ENCODE measurements at regions not wholly inside any gene's neighbourhood (a gene's known extent, or its start where the extent isn't known, plus 50 kb on each side); places are given as distances from the start of the nearest gene placed in this dataset.

GRCh38 chr6:133637874-133638273 is 251.0 kb upstream of the TCF21 start:
- H3K27ac ChIP-seq (ENCODE audit: insufficient read depth, low read length), result peak overlapping the region; percentile 93
- CTCF ChIA-PET, result no interaction called here
- H3K14ac ChIP-seq (replicated peaks; ENCODE audit: low read depth, low read length), result peak overlapping the region; percentile 97

More at GRCh38 chr6:133637874-133638273, 251.0 kb upstream of the TCF21 start:
- Histone ChIP-seq H2BK20ac (ENCODE audit: low read depth, low read length) (peak overlapping the region; percentile 99), H2BK5ac (ENCODE audit: low read depth, low read length, poor library complexity, severe bottlenecking) (peak overlapping the region; percentile 96), H3K4ac (ENCODE audit: low read depth, low read length) (peak overlapping the region; percentile 98), H3K27me3 (ENCODE audit: control insufficient read depth, insufficient read depth, low read length) (no peaks in the 10 kb centered on the region), H2BK15ac (ENCODE audit: low read depth, low read length) (peak overlapping the region; percentile 98; the same call in 2 of the 3 replicates), H4K5ac (ENCODE audit: low read depth, low read length) (peak overlapping the region; percentile 76), H2BK120ac (ENCODE audit: low read depth, low read length) (peak overlapping the region; percentile 98), H3K56ac (ENCODE audit: extremely low read depth, insufficient read depth, low read length) (peak overlapping the region; percentile 42), H4K20me1 (ENCODE audit: insufficient read depth, low read length) (no peaks in the 10 kb centered on the region), H3K9ac (ENCODE audit: low read depth, low read length) (peak overlapping the region; percentile 72), H2AK5ac (ENCODE audit: low read depth, low read length) (peak overlapping the region; percentile 100), H3K9me3 (ENCODE audit: control insufficient read depth, insufficient read depth, low read length) (peaks cover 4% of the 10 kb centered on the region; the same call in 1 of the 2 replicates), H3K18ac (ENCODE audit: low read depth, low read length) (peak overlapping the region; percentile 93), H4K8ac (ENCODE audit: low read depth in 2 of 2, low read length in 2 of 2) (peak overlapping the region; percentile 87 to 96), H3K23ac (ENCODE audit: low read depth, low read length) (peak overlapping the region; percentile 70), H4K91ac (ENCODE audit: insufficient read depth, low read depth, low read length) (peak overlapping the region; percentile 97), H3K79me1 (ENCODE audit: low read depth in 1 of 2, low read length in 2 of 2) (no peaks in the 10 kb centered on the region; a peak in 1 of 4 replicates), H2AK9ac (replicated peaks; ENCODE audit: low read depth, low read length, poor library complexity) (peak overlapping the region; percentile 44), H3K36me3 (ENCODE audit: control insufficient read depth, insufficient read depth, low read length) (no peaks in the 10 kb centered on the region), H3K4me2 (ENCODE audit: low read depth, low read length) (no peak overlapping the region), H2AFZ (replicated peaks; ENCODE audit: low read length, poor library complexity) (peak overlapping the region; percentile 12), H3K4me1 (ENCODE audit: control insufficient read depth, insufficient read depth, low read length) (peaks cover 23% of the 10 kb centered on the region), H3K4me3 (ENCODE audit: insufficient read depth, low read depth, low read length) (no peak overlapping the region), H3K9me1 (ENCODE audit: insufficient read depth, low read length) (peaks cover 13% of the 10 kb centered on the region)
- POLR2A ChIA-PET (ENCODE audit: unreplicated experiment), result no interaction called here
- DNase-seq (no peak), ATAC-seq (ENCODE audit: low read depth) (no peak)
- in situ Hi-C loops (cut with MboI; ENCODE audit: low sequenced_read_pairs) (no loop called here), dilution Hi-C loops (cut with HindIII; ENCODE audit: low sequenced_read_pairs, unreplicated experiment) (no loop called here), intact Hi-C loops (cut with micrococcal nuclease) (no loop called here)
- no peak for TF ChIP-seq RCOR1 (IDR thresholded peaks at IDR 0.05; ENCODE audit: insufficient replicate concordance, low read length)
- TF ChIP-seq RAD21 (IDR thresholded peaks at IDR 0.05; ENCODE audit: low read length), result no peak
- TF ChIP-seq ELK1 (IDR thresholded peaks at IDR 0.05; ENCODE audit: borderline replicate concordance, low read depth, low read length), result no peak
- WGBS, 2 experiments (ENCODE audit: extremely low coverage in 2 of 2, insufficient read length in 1 of 2), result 100% methylated on average over 4 of the region's 6 CpGs; no CpG with 5 or more reads in 1 of the 2 experiments
- BruUV-seq (replicated peaks), result no TSS peak

All from IMR-90 (cell line).